GM12878 (cell line): ENCODE measurements at regions not wholly inside any gene's neighbourhood (a gene's known extent, or its start where the extent isn't known, plus 50 kb on each side); places are given as distances from the start of the nearest gene placed in this dataset.

Experiments used
- ATAC-seq: fragments of 200-7000 bp; cut with Tn5 transposase; 3 replicates; pipeline ENCODE4 v1.9.1; 2020; ENCODE audit warnings: mild to moderate bottlenecking, moderate library complexity
- BruUV-seq: library from RNA; stranded (reverse); fragments of 400-500 nt; replicated peaks from 2 replicates; lab custom pipeline; 2021; lab: Mats Ljungman, UMichigan
- CTCF ChIA-PET: fragments of 300-600 bp; sonication (Branson Sonifier 250); formaldehyde crosslinking; extraction: SDS; loops from one replicate; lab custom pipeline; 2021; ENCODE audit warnings: inconsistent platforms; lab: Yijun Ruan, JAX
- POLR2A ChIA-PET: fragments of 350-600 bp; formaldehyde crosslinking; extraction: SDS; loops from one replicate; lab custom pipeline; 2021; ENCODE audit warnings: inconsistent platforms; lab: Charles Lee
- RAD21 ChIA-PET: fragments of 300-600 bp; sonication (Branson Sonifier 250); formaldehyde crosslinking; loops from one replicate; lab custom pipeline; 2023; ENCODE audit warnings: antibody characterized with exemption; ENCODE audit not compliant: unreplicated experiment; lab: Charles Lee
- SMC1A ChIA-PET: fragments of 300-600 bp; sonication (Branson Sonifier 250); formaldehyde crosslinking; loops from one replicate; lab custom pipeline; 2023; ENCODE audit not compliant: unreplicated experiment, uncharacterized antibody; lab: Charles Lee
- DNase-seq: peaks from one replicate; pipeline ENCODE4 v3.0.0-alpha.2; 2011; ENCODE audit warnings: low read depth, low spot score
- FAIRE-seq: peaks from 3 replicates; lab custom pipeline; 2011; peaks lifted over from hg19 to GRCh38; lab: Jason Lieb, UNC
- H2AFZ ChIP-seq: 2 replicates; pipeline ENCODE4 v1.6.0; 2011; ENCODE audit warnings: low read depth, low read length, control low read depth; ENCODE audit not compliant: control insufficient read depth
- H3K27ac ChIP-seq: 2 replicates; pipeline ENCODE4 v1.5.1; 2011; ENCODE audit warnings: control low read depth; ENCODE audit not compliant: control insufficient read depth, insufficient read depth
- H3K27me3 ChIP-seq, 2 experiments: replicated peaks in 1 of 2; 2 replicates each; pipeline versions ENCODE4 v1.6.0 to v1.6.1; 2011; ENCODE audit warnings: low read length in 1 of 2; ENCODE audit not compliant: control insufficient read depth in 2 of 2, insufficient read depth in 2 of 2
- H3K36me3 ChIP-seq, 2 experiments: 2 replicates each; pipeline ENCODE4 v1.5.1; 2011; ENCODE audit warnings: low read length in 1 of 2; ENCODE audit not compliant: control insufficient read depth in 2 of 2, insufficient read depth in 2 of 2
- H3K4me1 ChIP-seq: 2 replicates; pipeline ENCODE4 v1.6.1; 2011; ENCODE audit warnings: mild to moderate bottlenecking, low read length, moderate library complexity, mixed read lengths; ENCODE audit not compliant: control insufficient read depth, insufficient read depth
- H3K4me2 ChIP-seq: 2 replicates; pipeline ENCODE4 v1.6.0; 2011; ENCODE audit warnings: control low read depth; ENCODE audit not compliant: control insufficient read depth, insufficient read depth
- H3K4me3 ChIP-seq: fragments of 200-600 bp; sonication (generic); 2 replicates; pipeline ENCODE4 v1.5.1; 2016
- H3K79me2 ChIP-seq: 2 replicates; pipeline ENCODE4 v1.6.0; 2011; ENCODE audit warnings: low read length; ENCODE audit not compliant: control insufficient read depth, insufficient read depth
- H3K9ac ChIP-seq: 2 replicates; pipeline ENCODE4 v1.8.0; 2011; ENCODE audit warnings: low read length, control low read depth, mixed read lengths; ENCODE audit not compliant: control insufficient read depth, insufficient read depth
- H3K9me3 ChIP-seq: replicated peaks from 3 replicates; pipeline ENCODE4 v1.5.1; 2011; ENCODE audit warnings: mild to moderate bottlenecking, low read length; ENCODE audit not compliant: control insufficient read depth, insufficient read depth
- H4K20me1 ChIP-seq: 2 replicates; pipeline ENCODE4 v1.6.0; 2011; ENCODE audit not compliant: control insufficient read depth, insufficient read depth
- MXI1 ChIP-seq: fragments of 150-350 bp; IDR thresholded peaks from 2 replicates; pipeline ENCODE4 v1.6.1; 2011; ENCODE audit warnings: low read depth, mild to moderate bottlenecking, inconsistent platforms, low read length, improper control_type of control experiment
- NBN ChIP-seq: fragments of 450-650 bp; IDR thresholded peaks from 2 replicates; pipeline ENCODE4 v1.6.1; 2016
- NR2C2 ChIP-seq: IDR thresholded peaks from 2 replicates; pipeline ENCODE4 v1.6.1; 2011; ENCODE audit warnings: borderline replicate concordance, low read depth; ENCODE audit not compliant: control insufficient read depth, insufficient read length
- SMARCA5 ChIP-seq: fragments of 450-650 bp; IDR thresholded peaks from 2 replicates; pipeline ENCODE4 v1.6.1; 2017; ENCODE audit warnings: mild to moderate bottlenecking
- SREBF1 ChIP-seq: IDR thresholded peaks from 2 replicates; pipeline ENCODE4 v1.6.1; 2012; ENCODE audit warnings: mild to moderate bottlenecking, low read length
- STAT1 ChIP-seq: fragments of 450-650 bp; conservative IDR thresholded peaks from 2 replicates; pipeline ENCODE4 v1.6.1; 2014; ENCODE audit warnings: antibody characterized with exemption, mild to moderate bottlenecking
- ZNF217 ChIP-seq: fragments of 450-650 bp; IDR thresholded peaks from 2 replicates; pipeline ENCODE4 v1.6.1; 2017; ENCODE audit warnings: antibody characterized with exemption, mild to moderate bottlenecking
- WGBS: methylation state at CpG from one replicate; pipeline ENCODE4 v1.1.6; 2016; ENCODE audit warnings: low lambda C conversion rate; ENCODE audit not compliant: insufficient replicate concordance, insufficient coverage; ENCODE audit errors: missing lambda C conversion rate; 5-methylcytosine and 5-hydroxymethylcytosine counted together
- in situ Hi-C: fragments of 300-500 bp; cut with MboI; formaldehyde crosslinking; loops from 9 replicates; pipeline ENCODE4 v1.14.3; 2018; ENCODE audit warnings: mixed read lengths
- intact Hi-C: fragments of 100-400 bp; cut with micrococcal nuclease; formaldehyde crosslinking; loops from one replicate; pipeline ENCODE4 v1.14.2; 2022; ENCODE audit not compliant: unreplicated experiment
- TF ChIP-seq, protein P1 (sequence below): fragments of 450-650 bp; formaldehyde crosslinking; IDR thresholded peaks from 2 replicates; pipeline ENCODE4 v1.5.0; 2022; ENCODE audit warnings: mild to moderate bottlenecking, missing genetic modification characterization
- TF ChIP-seq, protein P2 (sequence below): fragments of 450-650 bp; IDR thresholded peaks from 2 replicates; pipeline ENCODE4 v1.6.1; 2018; ENCODE audit warnings: mild to moderate bottlenecking, low read depth, moderate library complexity; ENCODE audit not compliant: partially characterized antibody

DNA sequence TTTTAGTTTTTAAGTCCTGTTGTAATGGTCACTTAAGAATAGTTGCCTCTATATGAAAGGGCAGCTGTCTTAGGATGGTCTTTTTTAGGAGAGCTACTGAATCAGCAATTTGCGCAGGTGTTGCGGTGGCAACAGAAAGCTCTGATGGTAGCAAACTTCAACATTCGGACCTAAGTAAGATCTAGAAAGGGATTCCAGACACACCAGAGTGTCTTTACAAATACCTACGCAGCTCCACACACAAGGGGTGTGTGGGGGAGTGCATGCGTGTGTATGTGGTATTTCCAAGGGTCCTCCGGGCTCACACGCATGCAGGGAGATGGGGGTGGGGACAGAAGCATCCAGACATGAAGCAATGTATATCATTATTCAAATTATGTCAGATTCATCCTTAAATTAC, 438.6 kb upstream of the MGMT start:
- SMC1A ChIA-PET: no interaction called here
- 32% methylated on average over 7 of the region's 7 CpGs for WGBS
- H3K36me3 ChIP-seq: no peaks in the 10 kb centered on the region
- no peak overlapping the region for H3K4me3 ChIP-seq
- DNase-seq (no peak), FAIRE-seq (no peak), ATAC-seq (no peak)
- in situ Hi-C loops (loop anchor here (25.0 kb wide), 1 partner anchor 1084 kb away; the partner anchor contains the start of gene C10orf143), intact Hi-C loops (no loop called here)
- RAD21 ChIA-PET: no interaction called here
- H4K20me1 ChIP-seq: no peaks in the 10 kb centered on the region
- no TSS peak for BruUV-seq
- H3K4me2 ChIP-seq: no peak overlapping the region
- no peaks in the 10 kb centered on the region for H3K79me2 ChIP-seq
- TF ChIP-seq SMARCA5: no peak
- CTCF ChIA-PET: interaction anchor here (0.6 to 0.7 kb wide), 2 partner anchors 9 to 526 kb away, joined by 3 read pairs; no protein-coding TSS in a partner anchor
- no peak overlapping the region for H3K27ac ChIP-seq
- H3K9ac ChIP-seq: no peak overlapping the region
- H3K4me1 ChIP-seq: no peaks in the 10 kb centered on the region
- no peak overlapping the region for H2AFZ ChIP-seq
- H3K27me3 ChIP-seq: no peaks in the 10 kb centered on the region; a peak in 1 of 4 replicates
- POLR2A ChIA-PET: no interaction called here
- no peaks in the 10 kb centered on the region for H3K9me3 ChIP-seq

DNA sequence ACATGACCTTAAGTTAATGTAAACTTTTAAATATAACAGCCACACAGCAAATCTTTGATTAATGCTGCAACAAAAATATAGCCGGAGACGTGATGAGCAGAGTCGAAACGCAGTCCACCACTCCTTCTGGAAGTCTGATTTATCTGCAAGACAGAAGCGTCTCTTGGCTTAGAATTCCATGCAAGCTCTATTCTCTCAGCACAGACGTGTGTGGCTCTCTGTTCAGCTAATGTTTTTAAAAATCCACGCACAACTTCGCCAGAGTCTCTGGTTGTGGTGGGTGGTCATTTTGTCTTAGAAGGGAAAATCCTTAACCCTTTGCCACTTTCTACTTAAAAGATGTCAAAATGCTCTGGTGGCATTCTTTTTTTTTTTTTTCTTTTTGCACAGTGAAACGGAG, 438.0 kb upstream of the MGMT start:
- Histone ChIP-seq H3K4me3 (no peak overlapping the region), H3K9ac (no peak overlapping the region), H3K36me3 (no peaks in the 10 kb centered on the region), H3K4me2 (no peak overlapping the region), H3K27ac (no peak overlapping the region), H3K27me3 (no peaks in the 10 kb centered on the region; a peak in 1 of 4 replicates), H4K20me1 (no peaks in the 10 kb centered on the region), H2AFZ (no peak overlapping the region), H3K4me1 (no peaks in the 10 kb centered on the region), H3K79me2 (no peaks in the 10 kb centered on the region), H3K9me3 (no peaks in the 10 kb centered on the region)
- no TSS peak for BruUV-seq
- 49% methylated on average over 9 of the region's 9 CpGs for WGBS
- in situ Hi-C loops (loop anchor here (25.0 kb wide), 1 partner anchor 1083 kb away; the partner anchor contains the start of gene C10orf143), intact Hi-C loops (no loop called here)
- RAD21 ChIA-PET: no interaction called here
- POLR2A ChIA-PET: no interaction called here
- FAIRE-seq: no peak
- no peak for ATAC-seq
- TF ChIP-seq ZNF217: no peak
- TF ChIP-seq, protein P1, sequence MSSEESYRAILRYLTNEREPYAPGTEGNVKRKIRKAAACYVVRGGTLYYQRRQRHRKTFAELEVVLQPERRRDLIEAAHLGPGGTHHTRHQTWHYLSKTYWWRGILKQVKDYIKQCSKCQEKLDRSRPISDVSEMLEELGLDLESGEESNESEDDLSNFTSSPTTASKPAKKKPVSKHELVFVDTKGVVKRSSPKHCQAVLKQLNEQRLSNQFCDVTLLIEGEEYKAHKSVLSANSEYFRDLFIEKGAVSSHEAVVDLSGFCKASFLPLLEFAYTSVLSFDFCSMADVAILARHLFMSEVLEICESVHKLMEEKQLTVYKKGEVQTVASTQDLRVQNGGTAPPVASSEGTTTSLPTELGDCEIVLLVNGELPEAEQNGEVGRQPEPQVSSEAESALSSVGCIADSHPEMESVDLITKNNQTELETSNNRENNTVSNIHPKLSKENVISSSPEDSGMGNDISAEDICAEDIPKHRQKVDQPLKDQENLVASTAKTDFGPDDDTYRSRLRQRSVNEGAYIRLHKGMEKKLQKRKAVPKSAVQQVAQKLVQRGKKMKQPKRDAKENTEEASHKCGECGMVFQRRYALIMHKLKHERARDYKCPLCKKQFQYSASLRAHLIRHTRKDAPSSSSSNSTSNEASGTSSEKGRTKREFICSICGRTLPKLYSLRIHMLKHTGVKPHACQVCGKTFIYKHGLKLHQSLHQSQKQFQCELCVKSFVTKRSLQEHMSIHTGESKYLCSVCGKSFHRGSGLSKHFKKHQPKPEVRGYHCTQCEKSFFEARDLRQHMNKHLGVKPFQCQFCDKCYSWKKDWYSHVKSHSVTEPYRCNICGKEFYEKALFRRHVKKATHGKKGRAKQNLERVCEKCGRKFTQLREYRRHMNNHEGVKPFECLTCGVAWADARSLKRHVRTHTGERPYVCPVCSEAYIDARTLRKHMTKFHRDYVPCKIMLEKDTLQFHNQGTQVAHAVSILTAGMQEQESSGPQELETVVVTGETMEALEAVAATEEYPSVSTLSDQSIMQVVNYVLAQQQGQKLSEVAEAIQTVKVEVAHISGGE (CRISPR knock-in tag): no peak
- TF ChIP-seq NR2C2: no peak
- TF ChIP-seq SREBF1: no peak
- no peak for TF ChIP-seq NBN
- TF ChIP-seq MXI1: no peak
- TF ChIP-seq, protein P2, sequence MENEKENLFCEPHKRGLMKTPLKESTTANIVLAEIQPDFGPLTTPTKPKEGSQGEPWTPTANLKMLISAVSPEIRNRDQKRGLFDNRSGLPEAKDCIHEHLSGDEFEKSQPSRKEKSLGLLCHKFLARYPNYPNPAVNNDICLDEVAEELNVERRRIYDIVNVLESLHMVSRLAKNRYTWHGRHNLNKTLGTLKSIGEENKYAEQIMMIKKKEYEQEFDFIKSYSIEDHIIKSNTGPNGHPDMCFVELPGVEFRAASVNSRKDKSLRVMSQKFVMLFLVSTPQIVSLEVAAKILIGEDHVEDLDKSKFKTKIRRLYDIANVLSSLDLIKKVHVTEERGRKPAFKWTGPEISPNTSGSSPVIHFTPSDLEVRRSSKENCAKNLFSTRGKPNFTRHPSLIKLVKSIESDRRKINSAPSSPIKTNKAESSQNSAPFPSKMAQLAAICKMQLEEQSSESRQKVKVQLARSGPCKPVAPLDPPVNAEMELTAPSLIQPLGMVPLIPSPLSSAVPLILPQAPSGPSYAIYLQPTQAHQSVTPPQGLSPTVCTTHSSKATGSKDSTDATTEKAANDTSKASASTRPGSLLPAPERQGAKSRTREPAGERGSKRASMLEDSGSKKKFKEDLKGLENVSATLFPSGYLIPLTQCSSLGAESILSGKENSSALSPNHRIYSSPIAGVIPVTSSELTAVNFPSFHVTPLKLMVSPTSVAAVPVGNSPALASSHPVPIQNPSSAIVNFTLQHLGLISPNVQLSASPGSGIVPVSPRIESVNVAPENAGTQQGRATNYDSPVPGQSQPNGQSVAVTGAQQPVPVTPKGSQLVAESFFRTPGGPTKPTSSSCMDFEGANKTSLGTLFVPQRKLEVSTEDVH: no peak
- TF ChIP-seq STAT1: no peak
- SMC1A ChIA-PET: no interaction called here
- CTCF ChIA-PET: interaction anchor here (0.7 kb wide), 1 partner anchor 525 kb away, joined by 3 read pairs; no protein-coding TSS in a partner anchor
- no peak for DNase-seq
